Naive B cell (primary cell): ENCODE measurements at regions not wholly inside any gene's neighbourhood (a gene's known extent, or its start where the extent isn't known, plus 50 kb on each side); places are given as distances from the start of the nearest gene placed in this dataset.
A peak's percentile ranks its signal among the peaks of the same experiment; 100 is the strongest.

ENCODE experiments used
- ATAC-seq, 2 donors: fragments of 150-1000 bp; cut with Tn5 transposase; 2 replicates each; pipeline ENCODE4 v1.10.0; 2021; ENCODE audit warnings: low read depth in 2 of 2, mild to moderate bottlenecking in 2 of 2, moderate library complexity in 2 of 2
- DNase-seq: peaks from one replicate; pipeline ENCODE4 v3.0.0; 2022
- H3K27ac Mint-ChIP-seq, 6 donors: one replicate each; pipeline ENCODE4 v1.8.0; 2020 to 2022; ENCODE audit warnings: mild to moderate bottlenecking in 6 of 6, mixed read lengths in 6 of 6, moderate library complexity in 5 of 6, inconsistent platforms in 2 of 6
- H3K27me3 Mint-ChIP-seq, 3 donors: one replicate each; pipeline ENCODE4 v1.8.0; 2021 to 2022; ENCODE audit warnings: mixed read lengths in 3 of 3, mild to moderate bottlenecking in 1 of 3
- H3K36me3 Mint-ChIP-seq, 2 donors: one replicate each; pipeline ENCODE4 v1.8.0; 2020 to 2022; ENCODE audit warnings: mixed read lengths in 2 of 2, inconsistent platforms in 1 of 2, mild to moderate bottlenecking in 1 of 2
- H3K4me1 Mint-ChIP-seq, 3 donors: one replicate each; pipeline ENCODE4 v1.8.0; 2020 to 2022; ENCODE audit warnings: mixed read lengths in 3 of 3, inconsistent platforms in 1 of 3, mild to moderate bottlenecking in 1 of 3, moderate library complexity in 1 of 3
- H3K4me3 Mint-ChIP-seq, 8 donors: one replicate each; pipeline ENCODE4 v1.8.0; 2020 to 2022; ENCODE audit warnings: mild to moderate bottlenecking in 8 of 8, mixed read lengths in 8 of 8, moderate library complexity in 8 of 8, inconsistent platforms in 2 of 8
- H3K9me3 Mint-ChIP-seq, 7 donors: one replicate each; pipeline ENCODE4 v1.8.0; 2020 to 2022; ENCODE audit warnings: mixed read lengths in 7 of 7, mild to moderate bottlenecking in 5 of 7, inconsistent platforms in 2 of 7, moderate library complexity in 1 of 7

DNA sequence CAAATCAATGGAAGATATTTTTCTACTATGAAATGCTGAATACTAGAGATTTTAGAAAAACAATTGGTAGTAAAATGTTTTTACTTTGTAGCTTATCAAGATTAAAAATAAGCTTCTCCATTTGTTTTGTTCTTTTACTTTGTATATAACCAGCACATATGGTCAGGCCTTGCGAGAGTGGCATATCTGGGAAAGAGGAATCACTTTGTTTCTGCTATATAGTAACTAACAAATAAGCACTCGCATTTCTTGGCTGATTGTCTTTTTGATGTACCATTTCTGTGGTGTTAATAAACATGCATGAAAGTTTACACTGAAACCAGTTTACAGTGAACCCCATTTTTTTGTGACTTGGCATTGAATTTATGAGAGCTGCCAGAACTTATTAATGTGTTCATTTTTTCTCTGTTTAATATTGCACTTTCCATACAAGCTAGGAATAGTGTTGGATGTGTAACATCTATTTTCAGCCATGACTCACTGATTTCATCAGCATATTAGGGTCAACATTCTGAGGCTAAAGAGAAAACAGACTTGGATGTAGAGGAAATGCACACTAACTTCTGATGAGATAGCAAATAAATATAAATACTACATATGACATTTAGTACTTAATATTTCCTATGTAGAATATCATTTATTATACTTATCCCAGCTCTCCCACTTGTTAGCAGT, 635.5 kb downstream of the KCNH5 start:
- no peaks in the 10 kb centered on the region for H3K27me3 Mint-ChIP-seq
- H3K4me1 Mint-ChIP-seq = no peaks in the 10 kb centered on the region
- DNase-seq (no peak), ATAC-seq (no peak)
- no peaks in the 10 kb centered on the region for H3K36me3 Mint-ChIP-seq
- H3K9me3 Mint-ChIP-seq = peaks cover 0 to 2% (median 0%) of the 10 kb centered on the region in 7 donors
- no peak overlapping the region for H3K27ac Mint-ChIP-seq
- H3K4me3 Mint-ChIP-seq = no peak overlapping the region

DNA sequence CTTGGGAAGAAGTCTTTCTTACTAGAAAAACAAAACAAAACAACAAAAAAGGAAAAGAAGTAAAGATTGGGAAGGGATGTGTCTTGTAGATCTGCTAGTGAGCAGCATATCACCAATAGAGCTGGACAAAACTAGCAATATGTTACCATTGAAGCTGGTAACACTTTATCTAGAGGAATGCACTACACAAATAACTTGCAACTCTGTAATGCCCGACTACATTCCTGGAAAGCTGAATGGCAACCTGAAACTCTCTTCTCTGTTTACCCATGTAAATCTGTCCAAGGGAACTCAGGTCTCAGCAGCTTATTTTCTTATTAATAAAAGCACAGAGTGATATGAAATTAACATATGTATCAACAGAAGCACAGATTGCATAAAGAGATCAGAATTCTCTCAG, 624.4 kb downstream of the KCNH5 start:
- no peaks in the 10 kb centered on the region for H3K36me3 Mint-ChIP-seq
- ATAC-seq (no peak), DNase-seq (no peak)
- H3K9me3 Mint-ChIP-seq = peaks cover 0 to 5% (median 2%) of the 10 kb centered on the region in 7 donors
- no peak overlapping the region for H3K4me3 Mint-ChIP-seq
- no peaks in the 10 kb centered on the region for H3K4me1 Mint-ChIP-seq
- H3K27me3 Mint-ChIP-seq = no peaks in the 10 kb centered on the region
- no peak overlapping the region for H3K27ac Mint-ChIP-seq

DNA sequence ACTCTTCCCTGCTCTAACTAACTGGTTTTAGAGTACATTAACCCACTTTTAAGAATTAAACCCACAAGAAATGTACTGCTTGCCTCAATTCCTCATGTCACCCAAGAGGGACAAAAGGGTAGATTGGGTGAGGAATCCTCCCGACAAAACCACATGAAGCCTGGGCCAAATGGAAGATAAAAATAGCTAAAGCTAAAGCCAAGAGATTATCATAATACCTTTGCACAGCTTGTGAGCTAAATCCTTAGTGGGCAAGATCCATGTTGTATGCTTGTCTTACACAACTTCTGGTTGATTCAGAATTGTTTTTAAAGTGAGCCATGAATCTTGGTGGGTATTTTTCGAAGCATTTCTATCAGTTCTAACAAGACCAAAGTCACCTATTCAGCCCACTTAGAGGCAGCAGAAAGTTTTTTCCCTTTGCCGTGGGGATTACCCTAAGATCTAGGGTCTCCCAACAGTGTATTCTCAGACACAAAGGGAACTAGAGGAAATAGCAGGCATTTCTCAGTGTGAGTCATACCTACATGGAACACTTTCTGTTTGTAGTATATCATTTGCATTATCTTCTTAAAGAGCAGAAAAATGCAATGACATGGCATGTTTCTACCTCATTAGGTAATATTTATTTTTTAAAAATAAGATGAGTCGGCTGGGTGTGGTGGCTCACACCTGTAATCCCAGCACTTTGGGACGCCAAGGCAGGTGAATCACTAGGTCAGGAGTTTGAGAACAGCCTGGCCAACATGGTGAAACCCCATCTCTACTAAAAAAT, 616.6 kb downstream of the KCNH5 start:
- DNase-seq = no peak
- no peak overlapping the region for H3K4me3 Mint-ChIP-seq
- no peaks in the 10 kb centered on the region for H3K27me3 Mint-ChIP-seq
- H3K27ac Mint-ChIP-seq = no peak overlapping the region
- H3K36me3 Mint-ChIP-seq = no peaks in the 10 kb centered on the region
- H3K9me3 Mint-ChIP-seq = peaks cover 15 to 33% (median 21%) of the 10 kb centered on the region in 7 donors
- ATAC-seq = no peak
- no peaks in the 10 kb centered on the region for H3K4me1 Mint-ChIP-seq

DNA sequence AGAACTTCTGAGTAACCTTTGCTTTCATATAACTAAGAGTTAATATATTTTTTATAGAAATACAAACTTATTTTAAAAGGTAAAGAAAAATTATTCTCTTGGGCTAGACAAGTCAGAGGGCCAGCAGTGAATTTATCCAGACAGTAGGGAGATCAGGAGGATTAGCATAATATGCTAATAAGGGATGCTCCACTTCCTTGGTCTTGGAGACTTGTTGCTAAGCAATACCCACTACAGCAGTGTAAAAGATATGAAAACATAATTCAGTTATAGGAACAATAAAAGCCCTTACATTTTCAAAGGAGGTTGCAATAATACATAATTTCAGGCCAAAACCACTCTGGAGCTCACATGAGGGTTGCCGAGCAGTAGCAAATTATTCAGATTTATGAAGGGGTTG, 615.6 kb downstream of the KCNH5 start:
- DNase-seq (no peak), ATAC-seq (no peak)
- peaks cover 16 to 44% (median 23%) of the 10 kb centered on the region in 7 donors for H3K9me3 Mint-ChIP-seq
- no peak overlapping the region for H3K27ac Mint-ChIP-seq
- no peaks in the 10 kb centered on the region for H3K27me3 Mint-ChIP-seq
- H3K36me3 Mint-ChIP-seq = no peaks in the 10 kb centered on the region
- no peaks in the 10 kb centered on the region for H3K4me1 Mint-ChIP-seq
- no peak overlapping the region for H3K4me3 Mint-ChIP-seq

DNA sequence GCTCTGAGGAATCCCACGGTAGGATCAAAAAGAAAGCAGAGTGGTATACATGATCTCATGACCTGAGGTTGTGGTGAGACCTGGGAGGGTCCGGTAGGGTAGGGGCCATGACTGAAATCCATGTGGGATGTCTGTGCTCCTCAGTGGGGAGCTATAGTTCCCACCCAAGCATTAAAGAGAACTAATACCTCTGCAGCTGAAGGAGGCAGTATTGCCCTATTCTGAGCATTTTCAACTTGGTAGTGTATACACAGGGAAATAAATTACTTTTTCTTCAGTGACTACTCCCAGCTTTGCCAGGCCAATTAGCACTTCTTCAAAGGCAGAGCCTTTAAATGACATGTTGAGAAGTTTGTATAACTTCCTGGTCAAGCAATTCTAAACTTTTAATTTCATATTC, 613.8 kb downstream of the KCNH5 start:
- H3K27me3 Mint-ChIP-seq = no peaks in the 10 kb centered on the region
- H3K4me1 Mint-ChIP-seq = no peaks in the 10 kb centered on the region
- H3K36me3 Mint-ChIP-seq = no peaks in the 10 kb centered on the region
- H3K27ac Mint-ChIP-seq = no peak overlapping the region
- H3K4me3 Mint-ChIP-seq = peak overlapping the region in 1 of 8 donors; percentile 22
- ATAC-seq (no peak), DNase-seq (no peak)
- H3K9me3 Mint-ChIP-seq = peaks cover 19 to 61% (median 26%) of the 10 kb centered on the region in 7 donors

DNA sequence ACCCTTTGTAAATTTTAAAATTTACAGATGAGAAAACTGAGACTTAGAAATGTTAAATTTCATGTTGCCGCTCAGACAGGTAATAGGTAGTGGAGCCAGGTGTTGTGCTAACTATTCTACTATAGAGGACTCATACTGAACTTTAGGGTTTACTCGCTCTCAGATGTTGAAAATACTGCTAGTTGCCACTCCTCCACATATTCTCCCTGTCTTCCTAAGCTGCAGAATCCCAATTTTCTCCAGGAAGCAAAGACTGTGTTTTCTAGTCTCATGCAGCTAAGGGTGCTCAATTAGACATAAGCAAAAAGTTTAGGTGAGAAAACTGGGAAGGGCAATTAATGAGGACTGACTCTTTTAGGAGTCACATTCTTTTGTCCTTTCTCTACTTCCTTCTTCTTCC, 612.3 kb downstream of the KCNH5 start:
- H3K9me3 Mint-ChIP-seq = peaks cover 21 to 64% (median 38%) of the 10 kb centered on the region in 7 donors
- DNase-seq (no peak), ATAC-seq (no peak)
- no peak overlapping the region for H3K4me3 Mint-ChIP-seq
- H3K36me3 Mint-ChIP-seq = no peaks in the 10 kb centered on the region
- no peaks in the 10 kb centered on the region for H3K4me1 Mint-ChIP-seq
- H3K27me3 Mint-ChIP-seq = no peaks in the 10 kb centered on the region
- no peak overlapping the region for H3K27ac Mint-ChIP-seq

DNA sequence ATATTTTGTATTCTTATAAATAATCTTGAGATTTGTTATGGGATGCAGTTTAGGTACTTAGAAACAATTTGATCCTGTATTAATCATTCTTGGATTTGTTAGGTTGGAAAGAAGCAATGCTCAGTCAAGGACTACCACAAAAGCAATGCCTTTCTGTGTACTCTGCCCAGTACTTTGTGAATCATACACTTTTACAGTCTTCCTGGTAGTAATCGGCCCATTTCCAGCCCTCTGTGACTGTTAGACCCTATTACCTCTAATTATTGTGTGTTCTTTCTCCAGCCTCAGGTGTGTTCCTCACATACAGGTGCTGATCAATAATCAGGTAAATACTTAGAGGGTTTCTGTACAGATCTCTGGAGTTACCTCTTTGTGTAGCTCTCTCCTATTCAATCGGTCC, 609.0 kb downstream of the KCNH5 start:
- ATAC-seq = no peak
- DNase-seq = no peak
- H3K36me3 Mint-ChIP-seq = peaks cover 5 to 8% of the 10 kb centered on the region in 2 donors
- no peaks in the 10 kb centered on the region for H3K4me1 Mint-ChIP-seq
- no peak overlapping the region for H3K4me3 Mint-ChIP-seq
- no peaks in the 10 kb centered on the region for H3K27me3 Mint-ChIP-seq
- H3K9me3 Mint-ChIP-seq = peaks cover 31 to 89% (median 43%) of the 10 kb centered on the region in 7 donors
- H3K27ac Mint-ChIP-seq = no peak overlapping the region

DNA sequence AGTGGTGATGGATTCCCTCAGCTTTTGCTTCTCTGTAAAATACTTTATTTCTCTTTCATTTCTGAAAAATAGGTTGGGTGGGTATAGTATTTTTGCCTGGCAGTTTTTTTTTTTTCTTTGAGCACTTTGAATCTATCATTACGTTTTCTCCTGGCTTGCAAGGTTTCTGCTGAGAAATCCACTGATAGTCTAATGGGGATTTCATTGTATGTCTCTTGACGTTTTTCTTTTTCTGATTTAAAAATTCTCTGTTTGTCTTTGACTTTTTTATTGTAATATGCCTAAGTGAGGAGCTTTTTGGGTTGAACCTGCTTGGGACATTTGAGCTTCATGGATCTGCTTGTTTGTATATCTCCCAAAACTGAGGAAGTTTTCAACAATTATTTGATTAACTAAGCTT, 606.0 kb downstream of the KCNH5 start:
- H3K27ac Mint-ChIP-seq = no peak overlapping the region
- no peaks in the 10 kb centered on the region for H3K27me3 Mint-ChIP-seq
- peaks cover 18 to 67% (median 36%) of the 10 kb centered on the region in 7 donors for H3K9me3 Mint-ChIP-seq
- DNase-seq (no peak), ATAC-seq (no peak)
- no peak overlapping the region for H3K4me3 Mint-ChIP-seq
- H3K4me1 Mint-ChIP-seq = no peaks in the 10 kb centered on the region
- peaks cover 5 to 8% of the 10 kb centered on the region in 2 donors for H3K36me3 Mint-ChIP-seq

DNA sequence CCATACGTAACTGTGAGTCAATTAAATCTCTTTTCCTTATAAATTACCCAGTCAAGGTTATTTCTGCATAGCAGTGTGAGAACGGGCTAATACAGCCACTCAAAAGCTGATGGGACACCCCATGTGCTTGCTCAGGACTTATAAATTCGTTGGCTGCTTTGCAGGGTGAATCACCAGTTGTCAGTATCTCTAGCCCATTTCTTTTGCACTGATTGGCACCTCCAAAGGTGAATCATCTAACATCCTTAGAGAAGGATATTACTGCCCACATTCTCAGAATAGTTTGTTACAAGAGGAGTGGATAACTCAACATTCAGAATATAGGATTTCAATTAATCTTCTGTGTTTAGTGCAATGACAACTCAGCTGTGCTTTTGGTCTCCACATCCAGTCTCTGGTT, 601.5 kb downstream of the KCNH5 start:
- DNase-seq (no peak), ATAC-seq (no peak)
- Mint-ChIP-seq H3K4me3 (no peak overlapping the region), H3K4me1 (no peaks in the 10 kb centered on the region), H3K27me3 (no peaks in the 10 kb centered on the region), H3K9me3 (peaks cover 12 to 54% (median 16%) of the 10 kb centered on the region in 7 donors), H3K27ac (no peak overlapping the region), H3K36me3 (peaks cover under 1 to 8% of the 10 kb centered on the region in 2 donors)

DNA sequence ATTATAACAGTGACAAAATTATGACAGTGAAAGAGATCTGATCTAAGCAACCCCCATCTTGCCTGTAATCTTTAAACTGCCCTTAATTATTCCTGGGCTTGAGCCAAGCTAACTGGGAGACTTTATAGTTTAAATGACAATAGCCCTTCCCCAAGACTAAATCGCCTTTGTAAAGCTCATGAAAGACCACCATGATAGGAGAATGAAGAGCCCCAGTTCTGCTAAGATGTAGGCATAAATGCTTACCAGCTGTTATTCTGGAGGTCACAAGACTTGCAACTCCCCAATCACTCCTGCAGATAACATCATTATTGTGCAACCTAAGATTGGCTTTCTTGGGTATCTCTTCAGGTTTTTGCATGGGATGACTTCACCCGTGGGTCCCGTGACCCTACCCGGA, 599.7 kb downstream of the KCNH5 start:
- no peaks in the 10 kb centered on the region for H3K27me3 Mint-ChIP-seq
- no peak for ATAC-seq

DNA sequence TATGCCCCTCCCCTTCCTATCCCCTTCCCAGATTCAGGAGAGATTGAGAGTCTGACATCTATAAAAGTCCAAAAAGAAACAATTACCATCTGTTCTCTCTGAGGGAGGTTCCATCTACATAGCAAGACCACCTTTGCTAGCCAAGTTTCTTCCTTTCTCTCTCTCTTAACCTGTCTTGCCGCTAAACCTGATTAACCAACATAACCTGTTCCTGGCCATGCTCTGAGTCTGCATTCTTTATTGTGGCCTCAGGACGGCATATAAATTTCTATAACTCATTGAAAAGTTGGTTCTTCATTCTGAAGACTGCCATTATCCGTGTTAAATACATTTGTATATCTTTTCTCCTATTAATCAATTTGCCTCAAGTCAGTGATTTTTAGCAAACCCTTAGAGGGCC, 594.0 kb downstream of the KCNH5 start:
- Mint-ChIP-seq H3K4me1 (no peaks in the 10 kb centered on the region), H3K27ac (no peak overlapping the region), H3K27me3 (no peaks in the 10 kb centered on the region), H3K4me3 (no peak overlapping the region), H3K36me3 (no peaks in the 10 kb centered on the region), H3K9me3 (peaks cover 0 to 22% (median 6%) of the 10 kb centered on the region in 7 donors)
- DNase-seq (no peak), ATAC-seq (no peak)

More for the DNA sequence above, 599.7 kb downstream of the KCNH5 start:
- Mint-ChIP-seq H3K27ac (no peak overlapping the region), H3K4me3 (no peak overlapping the region), H3K9me3 (peaks cover 3 to 42% (median 11%) of the 10 kb centered on the region in 7 donors), H3K36me3 (no peaks in the 10 kb centered on the region), H3K4me1 (no peaks in the 10 kb centered on the region)
- DNase-seq = no peak

DNA sequence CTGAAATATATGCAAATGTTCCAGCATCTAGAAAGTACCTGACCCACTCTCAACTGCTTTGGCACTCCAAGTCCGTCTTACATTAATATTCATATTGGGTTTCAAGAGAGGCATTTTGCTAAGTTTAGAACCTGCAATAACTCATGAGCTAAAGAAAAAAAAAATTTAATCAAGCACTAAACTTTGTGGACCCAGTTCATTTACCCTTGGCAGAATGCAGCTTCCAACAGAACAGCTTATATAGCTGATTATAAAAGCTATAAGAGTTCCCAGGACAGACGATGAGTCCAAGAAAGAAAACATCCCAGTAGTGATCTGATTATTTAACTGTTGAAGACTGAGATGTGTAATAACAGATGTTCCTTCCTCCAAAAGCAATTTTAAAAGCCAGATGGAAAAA, 592.0 kb downstream of the KCNH5 start:
- Mint-ChIP-seq H3K27me3 (no peaks in the 10 kb centered on the region), H3K36me3 (no peaks in the 10 kb centered on the region), H3K4me1 (no peaks in the 10 kb centered on the region), H3K9me3 (peaks cover 0 to 9% (median 2%) of the 10 kb centered on the region in 7 donors), H3K27ac (no peak overlapping the region), H3K4me3 (no peak overlapping the region)
- ATAC-seq = no peak
- DNase-seq = no peak

DNA sequence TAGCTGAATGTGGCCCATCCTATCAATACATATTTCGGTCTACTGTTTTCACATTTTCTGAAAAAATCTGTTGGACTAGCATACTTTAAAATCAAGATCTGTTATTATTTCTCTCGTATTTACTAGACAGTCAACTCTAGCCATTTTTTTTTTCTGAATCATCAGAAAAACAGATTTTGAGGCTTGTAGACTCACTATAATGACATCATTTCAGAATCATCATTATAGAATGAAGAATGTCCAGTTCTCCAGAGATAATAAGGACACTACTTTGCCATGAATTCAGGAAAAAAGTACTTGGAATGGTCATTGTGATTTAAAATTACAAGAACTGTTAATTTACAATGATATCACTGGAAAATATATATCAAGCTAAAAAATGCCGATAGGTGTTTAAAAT, 589.8 kb downstream of the KCNH5 start:
- Mint-ChIP-seq H3K4me1 (no peaks in the 10 kb centered on the region), H3K27me3 (no peaks in the 10 kb centered on the region), H3K36me3 (no peaks in the 10 kb centered on the region), H3K9me3 (peaks cover 0 to 12% (median 2%) of the 10 kb centered on the region in 7 donors), H3K4me3 (no peak overlapping the region), H3K27ac (no peak overlapping the region)
- no peak for ATAC-seq
- DNase-seq = no peak

DNA sequence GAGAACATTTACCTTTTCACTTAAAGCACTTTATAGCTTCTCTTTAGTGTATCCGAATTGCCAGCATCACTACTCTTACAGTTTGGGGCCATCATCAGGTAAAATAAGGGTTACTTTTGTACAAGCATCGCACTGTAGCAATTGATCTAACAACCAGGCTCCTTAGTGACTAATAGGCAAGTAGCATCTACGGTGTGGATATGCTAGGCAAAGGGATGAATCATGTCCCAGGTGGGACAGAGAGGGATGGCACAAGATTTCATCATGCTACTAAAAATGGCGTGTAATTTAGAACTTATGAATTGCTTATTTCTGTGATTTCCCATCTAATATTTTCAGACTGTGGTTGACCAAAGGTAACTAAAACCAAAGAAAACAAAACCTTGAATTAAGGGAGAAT, 582.3 kb downstream of the KCNH5 start:
- no peak for ATAC-seq
- Mint-ChIP-seq H3K4me1 (no peaks in the 10 kb centered on the region), H3K27me3 (no peaks in the 10 kb centered on the region), H3K9me3 (peaks cover 0 to 12% (median 4%) of the 10 kb centered on the region in 7 donors), H3K27ac (no peak overlapping the region), H3K36me3 (no peaks in the 10 kb centered on the region), H3K4me3 (no peak overlapping the region)
- DNase-seq = no peak
